GM12878 (cell line): ENCODE measurements at regions not wholly inside any gene's neighbourhood (a gene's known extent, or its start where the extent isn't known, plus 50 kb on each side); places are given as distances from the start of the nearest gene placed in this dataset.

ENCODE experiments used
- ATAC-seq: fragments of 200-7000 bp; cut with Tn5 transposase; 3 replicates; pipeline ENCODE4 v1.9.1; 2020; ENCODE audit warnings: mild to moderate bottlenecking, moderate library complexity
- BruUV-seq: library from RNA; stranded (reverse); fragments of 400-500 nt; replicated peaks from 2 replicates; lab custom pipeline; 2021; lab: Mats Ljungman, UMichigan
- CTCF ChIA-PET: fragments of 300-600 bp; sonication (Branson Sonifier 250); formaldehyde crosslinking; extraction: SDS; loops from one replicate; lab custom pipeline; 2021; ENCODE audit warnings: inconsistent platforms; lab: Yijun Ruan, JAX
- POLR2A ChIA-PET: fragments of 350-600 bp; formaldehyde crosslinking; extraction: SDS; loops from one replicate; lab custom pipeline; 2021; ENCODE audit warnings: inconsistent platforms; lab: Charles Lee
- RAD21 ChIA-PET: fragments of 300-600 bp; sonication (Branson Sonifier 250); formaldehyde crosslinking; loops from one replicate; lab custom pipeline; 2023; ENCODE audit warnings: antibody characterized with exemption; ENCODE audit not compliant: unreplicated experiment; lab: Charles Lee
- SMC1A ChIA-PET: fragments of 300-600 bp; sonication (Branson Sonifier 250); formaldehyde crosslinking; loops from one replicate; lab custom pipeline; 2023; ENCODE audit not compliant: unreplicated experiment, uncharacterized antibody; lab: Charles Lee
- DNase-seq: peaks from one replicate; pipeline ENCODE4 v3.0.0-alpha.2; 2011; ENCODE audit warnings: low read depth, low spot score
- FAIRE-seq: peaks from 3 replicates; lab custom pipeline; 2011; peaks lifted over from hg19 to GRCh38; lab: Jason Lieb, UNC
- H2AFZ ChIP-seq: 2 replicates; pipeline ENCODE4 v1.6.0; 2011; ENCODE audit warnings: low read depth, low read length, control low read depth; ENCODE audit not compliant: control insufficient read depth
- H3K27ac ChIP-seq: 2 replicates; pipeline ENCODE4 v1.5.1; 2011; ENCODE audit warnings: control low read depth; ENCODE audit not compliant: control insufficient read depth, insufficient read depth
- H3K27me3 ChIP-seq, 2 experiments: replicated peaks in 1 of 2; 2 replicates each; pipeline versions ENCODE4 v1.6.0 to v1.6.1; 2011; ENCODE audit warnings: low read length in 1 of 2; ENCODE audit not compliant: control insufficient read depth in 2 of 2, insufficient read depth in 2 of 2
- H3K36me3 ChIP-seq, 2 experiments: 2 replicates each; pipeline ENCODE4 v1.5.1; 2011; ENCODE audit warnings: low read length in 1 of 2; ENCODE audit not compliant: control insufficient read depth in 2 of 2, insufficient read depth in 2 of 2
- H3K4me1 ChIP-seq: 2 replicates; pipeline ENCODE4 v1.6.1; 2011; ENCODE audit warnings: mild to moderate bottlenecking, low read length, moderate library complexity, mixed read lengths; ENCODE audit not compliant: control insufficient read depth, insufficient read depth
- H3K4me2 ChIP-seq: 2 replicates; pipeline ENCODE4 v1.6.0; 2011; ENCODE audit warnings: control low read depth; ENCODE audit not compliant: control insufficient read depth, insufficient read depth
- H3K4me3 ChIP-seq: fragments of 200-600 bp; sonication (generic); 2 replicates; pipeline ENCODE4 v1.5.1; 2016
- H3K79me2 ChIP-seq: 2 replicates; pipeline ENCODE4 v1.6.0; 2011; ENCODE audit warnings: low read length; ENCODE audit not compliant: control insufficient read depth, insufficient read depth
- H3K9ac ChIP-seq: 2 replicates; pipeline ENCODE4 v1.8.0; 2011; ENCODE audit warnings: low read length, control low read depth, mixed read lengths; ENCODE audit not compliant: control insufficient read depth, insufficient read depth
- H3K9me3 ChIP-seq: replicated peaks from 3 replicates; pipeline ENCODE4 v1.5.1; 2011; ENCODE audit warnings: mild to moderate bottlenecking, low read length; ENCODE audit not compliant: control insufficient read depth, insufficient read depth
- H4K20me1 ChIP-seq: 2 replicates; pipeline ENCODE4 v1.6.0; 2011; ENCODE audit not compliant: control insufficient read depth, insufficient read depth
- CHD4 ChIP-seq: fragments of 200-600 bp; sonication (generic); IDR thresholded peaks from 2 replicates; pipeline ENCODE4 v1.6.1; 2016; ENCODE audit warnings: mild to moderate bottlenecking
- GABPA ChIP-seq: IDR thresholded peaks from 2 replicates; pipeline ENCODE4 v1.6.1; 2014; ENCODE audit warnings: antibody characterized with exemption, low read depth, mild to moderate bottlenecking, inconsistent platforms
- PAX5 ChIP-seq: IDR thresholded peaks from 2 replicates; pipeline ENCODE4 v1.6.1; 2011; ENCODE audit warnings: low read depth, low read length, borderline replicate concordance
- PRDM15 ChIP-seq: fragments of 450-650 bp; formaldehyde crosslinking; IDR thresholded peaks from 2 replicates; pipeline ENCODE4 v1.4.0; 2020; ENCODE audit warnings: mild to moderate bottlenecking, moderate library complexity
- RAD51 ChIP-seq: fragments of 450-650 bp; IDR thresholded peaks from 2 replicates; pipeline ENCODE4 v1.6.1; 2016; ENCODE audit warnings: moderate library complexity, mild to moderate bottlenecking, inconsistent platforms
- STAT3 ChIP-seq: IDR thresholded peaks from 2 replicates; pipeline ENCODE4 v1.6.1; 2011; ENCODE audit warnings: low read depth, low read length, improper control_type of control experiment
- SUPT20H ChIP-seq: IDR thresholded peaks from 2 replicates; pipeline ENCODE4 v1.6.1; 2011; ENCODE audit warnings: low read depth, mild to moderate bottlenecking, low read length, moderate library complexity, borderline replicate concordance; ENCODE audit not compliant: control insufficient read depth
- TAF1 ChIP-seq: IDR thresholded peaks from 2 replicates; pipeline ENCODE4 v1.6.1; 2011; ENCODE audit warnings: mild to moderate bottlenecking, low read depth, low read length, borderline replicate concordance
- WRNIP1 ChIP-seq: IDR thresholded peaks from 2 replicates; pipeline ENCODE4 v1.6.1; 2011; ENCODE audit warnings: low read depth, low read length, improper control_type of control experiment, borderline replicate concordance
- ZBTB40 ChIP-seq: fragments of 450-650 bp; IDR thresholded peaks from 2 replicates; pipeline ENCODE4 v1.6.1; 2016; ENCODE audit warnings: mild to moderate bottlenecking, moderate library complexity, borderline replicate concordance
- ZNF592 ChIP-seq: fragments of 450-650 bp; IDR thresholded peaks from 2 replicates; pipeline ENCODE4 v1.6.1; 2017; ENCODE audit warnings: mild to moderate bottlenecking, moderate library complexity
- WGBS: methylation state at CpG from one replicate; pipeline ENCODE4 v1.1.6; 2016; ENCODE audit warnings: low lambda C conversion rate; ENCODE audit not compliant: insufficient replicate concordance, insufficient coverage; ENCODE audit errors: missing lambda C conversion rate; 5-methylcytosine and 5-hydroxymethylcytosine counted together
- in situ Hi-C: fragments of 300-500 bp; cut with MboI; formaldehyde crosslinking; loops from 9 replicates; pipeline ENCODE4 v1.14.3; 2018; ENCODE audit warnings: mixed read lengths
- intact Hi-C: fragments of 100-400 bp; cut with micrococcal nuclease; formaldehyde crosslinking; loops from one replicate; pipeline ENCODE4 v1.14.2; 2022; ENCODE audit not compliant: unreplicated experiment

GRCh38 chr14:34157651-34158050 lies 206.8 kb upstream of the EGLN3 start:
- in situ Hi-C loops = no loop called here
- no peak overlapping the region for H2AFZ ChIP-seq
- H3K4me3 ChIP-seq = no peak overlapping the region
- CTCF ChIA-PET = interaction anchor here (0.7 to 1.8 kb wide), 2 partner anchors 59 to 138 kb away, joined by 3 to 5 read pairs; no protein-coding TSS in a partner anchor
- POLR2A ChIA-PET = no interaction called here
- no peak for TF ChIP-seq STAT3
- TF ChIP-seq WRNIP1 = no peak
- no peak for TF ChIP-seq GABPA
- TF ChIP-seq CHD4 = no peak
- no peak for TF ChIP-seq PAX5
- TF ChIP-seq RAD51 = no peak
- no peak for TF ChIP-seq ZBTB40
- no peak for TF ChIP-seq ZNF592
- TF ChIP-seq SUPT20H = no peak
- TF ChIP-seq PRDM15 (CRISPR knock-in tag) = no peak
- TF ChIP-seq TAF1 = no peak
- TF ChIP-seq, all 136 proteins: peak for 0
- Histone ChIP-seq H3K27ac (no peak overlapping the region), H3K4me1 (no peaks in the 10 kb centered on the region), H3K36me3 (no peaks in the 10 kb centered on the region), H3K27me3 (no peaks in the 10 kb centered on the region), H4K20me1 (no peaks in the 10 kb centered on the region), H3K9me3 (no peaks in the 10 kb centered on the region), H3K9ac (no peak overlapping the region), H3K4me2 (no peak overlapping the region), H3K79me2 (no peaks in the 10 kb centered on the region)
- ChIA-PET RAD21 (no interaction called here), SMC1A (no interaction called here)
- DNase-seq = no peak
- no peak for FAIRE-seq
- ATAC-seq = no peak
- WGBS = 29% methylated on average over 2 of the region's 2 CpGs
- BruUV-seq = no TSS peak
- intact Hi-C loops = no loop called here
